Lower leg skin (tissue), 4 donors: ENCODE measurements at regions not wholly inside any gene's neighbourhood (a gene's known extent, or its start where the extent isn't known, plus 50 kb on each side); places are given as distances from the start of the nearest gene placed in this dataset.

ENCODE experiments used
- DNase-seq, 2 donors: peaks; one replicate each; pipeline ENCODE4 v3.0.0-alpha.2; 2019; ENCODE audit warnings: low spot score in 2 of 2
- H3K4me3 ChIP-seq: fragments of 200-600 bp; sonication (generic); 2 replicates; pipeline ENCODE4 v1.5.1; 2017; ENCODE audit warnings: mild to moderate bottlenecking, low read depth; ENCODE audit not compliant: poor library complexity, severe bottlenecking
- POLR2A ChIP-seq, 2 donors: fragments of 450-650 bp; IDR thresholded peaks; one replicate each; pipeline ENCODE4 v1.6.1; 2016 to 2017; ENCODE audit warnings: antibody characterized with exemption in 2 of 2, mild to moderate bottlenecking in 1 of 2, moderate library complexity in 1 of 2
- WGBS, 2 donors: methylation state at CpG; one replicate each; pipeline ENCODE4 v1.1.5; 2018; 5-methylcytosine and 5-hydroxymethylcytosine counted together
- intact Hi-C: fragments of 100-400 bp; cut with DNase I; formaldehyde crosslinking; loops from one replicate; pipeline ENCODE4 v1.15.0; 2023; ENCODE audit warnings: low total_unique reads
- TF ChIP-seq, protein P1 (sequence below), 3 donors: fragments of 450-650 bp; IDR thresholded peaks; one replicate each; pipeline ENCODE4 v1.5.1; 2016; ENCODE audit warnings: antibody characterized with exemption in 3 of 3, mild to moderate bottlenecking in 3 of 3, moderate library complexity in 2 of 3

DNA sequence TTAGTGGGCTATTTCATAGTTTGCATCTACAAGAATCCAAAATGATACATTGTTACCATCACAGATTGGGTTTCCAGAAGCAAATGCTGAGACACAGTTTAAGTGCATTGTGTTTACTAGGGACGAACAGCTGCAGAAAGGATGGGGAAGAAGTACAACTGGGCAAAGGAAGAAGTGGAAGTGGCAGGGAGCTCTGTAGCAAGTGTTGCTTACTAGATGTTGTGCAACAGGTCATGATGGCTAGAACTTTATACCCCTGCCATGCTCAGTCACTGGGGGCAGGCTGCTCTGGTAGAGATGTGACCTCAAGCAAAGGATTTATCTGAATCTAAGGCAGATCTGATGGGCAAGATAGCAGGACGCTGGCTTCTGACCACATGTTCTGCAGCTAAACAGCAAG is 76.1 kb upstream of the EMCN start:
- H3K4me3 ChIP-seq = no peak overlapping the region
- no peak for DNase-seq
- WGBS, 2 donors = 34 to 87% methylated on average over 2 of the region's 2 CpGs
- intact Hi-C loops = no loop called here
- TF ChIP-seq POLR2A (IDR thresholded peaks at IDR 0.05) = no peak
- TF ChIP-seq, protein P1, sequence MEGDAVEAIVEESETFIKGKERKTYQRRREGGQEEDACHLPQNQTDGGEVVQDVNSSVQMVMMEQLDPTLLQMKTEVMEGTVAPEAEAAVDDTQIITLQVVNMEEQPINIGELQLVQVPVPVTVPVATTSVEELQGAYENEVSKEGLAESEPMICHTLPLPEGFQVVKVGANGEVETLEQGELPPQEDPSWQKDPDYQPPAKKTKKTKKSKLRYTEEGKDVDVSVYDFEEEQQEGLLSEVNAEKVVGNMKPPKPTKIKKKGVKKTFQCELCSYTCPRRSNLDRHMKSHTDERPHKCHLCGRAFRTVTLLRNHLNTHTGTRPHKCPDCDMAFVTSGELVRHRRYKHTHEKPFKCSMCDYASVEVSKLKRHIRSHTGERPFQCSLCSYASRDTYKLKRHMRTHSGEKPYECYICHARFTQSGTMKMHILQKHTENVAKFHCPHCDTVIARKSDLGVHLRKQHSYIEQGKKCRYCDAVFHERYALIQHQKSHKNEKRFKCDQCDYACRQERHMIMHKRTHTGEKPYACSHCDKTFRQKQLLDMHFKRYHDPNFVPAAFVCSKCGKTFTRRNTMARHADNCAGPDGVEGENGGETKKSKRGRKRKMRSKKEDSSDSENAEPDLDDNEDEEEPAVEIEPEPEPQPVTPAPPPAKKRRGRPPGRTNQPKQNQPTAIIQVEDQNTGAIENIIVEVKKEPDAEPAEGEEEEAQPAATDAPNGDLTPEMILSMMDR (IDR thresholded peaks at IDR 0.05) = no peak

DNA sequence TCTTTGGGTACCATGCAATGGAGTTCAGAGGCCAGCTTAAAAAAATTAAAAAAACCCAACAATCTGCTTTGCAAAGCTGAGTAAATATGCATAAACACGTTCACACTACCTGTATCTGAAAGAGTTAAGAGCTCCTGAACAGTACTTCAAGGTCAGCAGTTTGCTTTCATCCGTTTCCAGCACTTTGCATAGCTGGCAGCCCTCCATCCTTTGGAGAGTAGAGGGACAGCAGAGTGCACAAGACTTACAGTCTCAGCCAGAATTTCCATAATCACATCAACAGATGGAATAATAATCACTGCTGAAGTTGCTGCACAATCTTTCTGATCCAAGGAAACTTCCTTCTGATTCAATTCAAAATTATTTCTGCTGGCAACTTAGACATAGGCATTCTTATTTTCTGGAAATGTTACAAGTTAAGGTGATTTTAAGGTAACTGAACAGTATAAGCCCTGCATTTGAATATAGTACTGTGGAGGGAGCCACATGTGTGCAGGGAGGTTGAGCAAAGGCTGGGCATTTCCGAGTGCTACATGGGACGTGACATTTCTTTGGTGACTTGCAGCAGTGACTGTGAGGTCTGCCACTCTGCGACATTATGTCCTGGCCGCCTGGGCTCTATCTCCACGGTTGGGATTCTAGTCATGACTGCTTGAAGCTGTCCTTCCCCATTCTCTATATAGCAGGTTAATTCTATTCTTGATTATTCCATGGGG is 73.5 kb upstream of the EMCN start:
- 53 to 59% methylated on average over 7 of the region's 7 CpGs for WGBS, 2 donors
- intact Hi-C loops = no loop called here
- no peak overlapping the region for H3K4me3 ChIP-seq
- DNase-seq = no peak
- TF ChIP-seq POLR2A (IDR thresholded peaks at IDR 0.05) = no peak
- TF ChIP-seq, protein P1 (IDR thresholded peaks at IDR 0.05) = no peak

DNA sequence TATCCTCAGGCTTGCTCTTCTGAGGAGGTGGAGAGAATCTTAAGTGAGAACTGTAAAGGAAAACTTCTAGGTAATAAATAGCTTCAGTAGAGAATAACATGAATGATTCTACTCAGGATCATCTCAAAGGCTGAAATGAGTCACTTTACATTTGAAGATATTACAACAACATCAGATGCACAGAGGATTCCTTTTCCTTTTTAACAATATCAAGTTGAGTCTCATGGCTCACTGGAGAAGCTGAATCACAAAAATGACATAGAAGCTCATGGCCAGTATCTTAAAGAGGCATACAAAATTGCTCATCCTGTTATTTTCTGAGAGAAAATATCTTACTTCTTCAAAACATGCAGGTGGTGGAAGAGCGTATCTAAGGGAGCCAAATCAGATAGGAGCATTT is 72.5 kb upstream of the EMCN start:
- no peak for DNase-seq
- H3K4me3 ChIP-seq = no peak overlapping the region
- 68 to 70% methylated on average over 1 of the region's 1 CpG for WGBS, 2 donors
- intact Hi-C loops = no loop called here
- TF ChIP-seq POLR2A (IDR thresholded peaks at IDR 0.05) = no peak
- TF ChIP-seq, protein P1 (IDR thresholded peaks at IDR 0.05) = no peak

DNA sequence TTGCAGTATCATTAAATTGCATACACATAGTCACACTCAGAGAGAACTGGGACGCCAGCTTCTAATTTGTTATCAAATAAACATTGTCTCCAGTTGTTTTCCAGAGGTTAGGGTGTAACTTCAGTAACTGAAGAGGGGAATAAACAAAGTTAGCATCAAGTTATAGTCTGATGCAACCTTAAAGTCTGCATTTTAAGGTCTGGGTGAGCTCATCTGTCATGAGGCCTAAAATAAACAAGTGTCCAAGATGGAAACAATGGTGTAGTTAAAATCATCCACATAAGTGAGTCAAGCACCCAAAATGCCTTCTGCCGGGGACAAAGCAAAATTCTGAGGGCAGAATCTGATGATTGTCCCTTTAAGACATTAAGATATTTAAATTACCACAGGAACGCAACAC is 70.3 kb upstream of the EMCN start:
- no peak for TF ChIP-seq POLR2A (IDR thresholded peaks at IDR 0.05)
- TF ChIP-seq, protein P1 (IDR thresholded peaks at IDR 0.05) = no peak
- intact Hi-C loops = no loop called here
- DNase-seq = no peak
- H3K4me3 ChIP-seq = no peak overlapping the region
- 91 to 93% methylated on average over 3 of the region's 3 CpGs for WGBS, 2 donors

DNA sequence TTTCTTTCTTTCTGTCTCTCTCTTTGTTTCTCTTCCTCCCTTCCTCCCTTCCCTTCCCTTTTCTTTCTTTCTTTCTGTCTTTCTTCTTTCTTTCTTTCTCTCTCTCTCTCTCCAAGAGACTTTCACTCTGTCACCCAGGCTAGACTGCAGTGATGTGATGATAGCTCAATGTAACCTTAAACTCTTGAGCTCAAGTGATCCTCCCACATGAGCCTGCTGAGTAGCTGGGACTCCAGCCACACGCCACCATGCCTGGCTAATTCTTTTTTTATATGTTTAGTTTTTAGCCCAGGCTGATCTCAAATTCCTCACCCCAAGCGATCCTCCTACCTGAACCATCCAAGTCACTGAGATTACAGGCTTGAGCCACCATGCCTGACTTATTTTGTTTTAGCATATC is 64.3 kb upstream of the EMCN start:
- intact Hi-C loops = no loop called here
- no peak overlapping the region for H3K4me3 ChIP-seq
- no peak for TF ChIP-seq POLR2A (IDR thresholded peaks at IDR 0.05)
- TF ChIP-seq, protein P1 (IDR thresholded peaks at IDR 0.05) = no peak
- 55 to 61% methylated on average over 2 of the region's 2 CpGs for WGBS, 2 donors
- DNase-seq = no peak

DNA sequence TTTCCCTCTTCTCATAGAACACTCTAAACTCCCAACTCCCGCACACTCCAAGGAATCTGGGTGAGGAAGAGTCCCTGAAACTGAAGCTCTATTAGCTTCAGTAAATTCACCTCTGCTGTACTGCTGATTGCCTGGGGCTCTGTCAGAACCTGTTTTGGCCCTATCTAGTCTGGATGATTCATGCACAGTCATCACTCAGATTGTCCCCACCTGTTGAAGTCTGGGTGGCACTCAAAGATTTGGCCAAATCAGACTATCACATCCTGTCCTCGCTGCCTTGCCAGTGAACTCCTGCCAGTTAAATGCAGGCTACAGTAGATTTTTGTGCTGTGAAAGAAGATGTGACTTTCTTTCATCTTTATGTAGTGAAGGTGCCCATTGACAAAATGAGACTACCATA is 63.5 kb upstream of the EMCN start:
- 51 to 55% methylated on average over 2 of the region's 2 CpGs for WGBS, 2 donors
- TF ChIP-seq, protein P1 (IDR thresholded peaks at IDR 0.05) = no peak
- TF ChIP-seq POLR2A (IDR thresholded peaks at IDR 0.05) = no peak
- no peak overlapping the region for H3K4me3 ChIP-seq
- DNase-seq = peak in 1 of 2 donors; percentile 62
- intact Hi-C loops = no loop called here
